ENCODE measurements at regions not wholly inside any gene's neighbourhood (a gene's known extent, or its start where the extent isn't known, plus 50 kb on each side); places are given as distances from the start of the nearest gene placed in this dataset.
A peak's percentile ranks its signal among the peaks of the same experiment; 100 is the strongest.

GRCh38 chr12:11446372-11446771, 51.0 kb upstream of the PRB2 start:
- TF ChIP-seq CREB1 (CRISPR knock-in tag; IDR thresholded peaks at IDR 0.05; ENCODE audit: low read depth) (no peak), EZH2phosphoT487 (IDR thresholded peaks at IDR 0.05; ENCODE audit: unreplicated experiment) (no peak), NANOG (IDR thresholded peaks at IDR 0.05; ENCODE audit: borderline replicate concordance) (no peak), ZNF114 (CRISPR knock-in tag; IDR thresholded peaks at IDR 0.05) (no peak), ETS1 (IDR thresholded peaks at IDR 0.05) (no peak)
- Histone ChIP-seq H3K4me1 (ENCODE audit: insufficient read depth) (no peaks in the 10 kb centered on the region), H3K9me2 (ENCODE audit: insufficient read depth) (peaks cover 14% of the 10 kb centered on the region), H3K36me3 (ENCODE audit: insufficient read depth) (no peaks in the 10 kb centered on the region), H3F3A (replicated peaks; ENCODE audit: low read depth) (no peaks in the 10 kb centered on the region), H4K20me1 (replicated peaks; ENCODE audit: insufficient read depth) (no peaks in the 10 kb centered on the region), H3K27ac (ENCODE audit: low read depth) (no peak overlapping the region), H3K4me2 (no peak overlapping the region), H3K4me3 (no peak overlapping the region), H3K27me3 (ENCODE audit: insufficient read depth) (no peaks in the 10 kb centered on the region), H2AFZ (no peak overlapping the region), H3K79me2 (replicated peaks; ENCODE audit: insufficient read depth) (no peaks in the 10 kb centered on the region)
- Mint-ChIP-seq H3K4me1 (no peaks in the 10 kb centered on the region; the same call in 2 of the 3 replicates), H3K9me3 (no peaks in the 10 kb centered on the region), H3K27me3 (ENCODE audit: insufficient read depth, low read depth, poor library complexity) (no peaks in the 10 kb centered on the region), H3K27ac (no peak overlapping the region), H3K36me3 (ENCODE audit: low read depth) (no peaks in the 10 kb centered on the region), H3K4me3 (no peak overlapping the region)
- ATAC-seq (no peak), DNase-seq (ENCODE audit: low spot score) (no peak)

- TF ChIP-seq CREB1 (CRISPR knock-in tag; IDR thresholded peaks at IDR 0.05; ENCODE audit: low read depth) = no peak
Observed at GRCh38 chr12:11457996-11458645, 62.8 kb upstream of the PRB2 start.

GRCh38 chr12:11460343-11461023, 65.1 kb upstream of the PRB2 start:
- Histone ChIP-seq H2AFZ (no peak overlapping the region), H3K4me2 (peak overlapping the region; percentile 9; the same call in 1 of the 2 replicates)
- peak overlapping the region; percentile 20; the same call in 1 of the 2 replicates for H3K27ac Mint-ChIP-seq

More at GRCh38 chr12:11457996-11458645, 62.8 kb upstream of the PRB2 start:
- peaks cover 14% of the 10 kb centered on the region for H3K9me2 ChIP-seq (ENCODE audit: insufficient read depth)
- H3K27ac ChIP-seq (ENCODE audit: low read depth) = no peak overlapping the region
- no peak for ATAC-seq
- Mint-ChIP-seq H3K36me3 (ENCODE audit: low read depth) (peaks cover 5% of the 10 kb centered on the region; the same call in 2 of the 3 replicates), H3K4me1 (peaks cover 24% of the 10 kb centered on the region), H3K27me3 (ENCODE audit: insufficient read depth, low read depth, poor library complexity) (peaks cover 2% of the 10 kb centered on the region), H3K27ac (no peak overlapping the region), H3K9me3 (peaks cover 4% of the 10 kb centered on the region; the same call in 2 of the 3 replicates), H3K4me3 (no peak overlapping the region)
- H3F3A ChIP-seq (replicated peaks; ENCODE audit: low read depth) = no peaks in the 10 kb centered on the region
- H3K79me2 ChIP-seq (replicated peaks; ENCODE audit: insufficient read depth) = no peaks in the 10 kb centered on the region
- no peak overlapping the region for H2AFZ ChIP-seq
- H3K27me3 ChIP-seq (ENCODE audit: insufficient read depth) = no peaks in the 10 kb centered on the region
- no peak for DNase-seq (ENCODE audit: low spot score)
- no peak overlapping the region for H3K4me3 ChIP-seq
- no peaks in the 10 kb centered on the region; the same call in 1 of the 2 replicates for H3K36me3 ChIP-seq (ENCODE audit: insufficient read depth)
- no peak overlapping the region for H3K4me2 ChIP-seq
- no peaks in the 10 kb centered on the region for H4K20me1 ChIP-seq (replicated peaks; ENCODE audit: insufficient read depth)
- peaks cover 31% of the 10 kb centered on the region for H3K4me1 ChIP-seq (ENCODE audit: insufficient read depth)

More at GRCh38 chr12:11460343-11461023, 65.1 kb upstream of the PRB2 start:
- Mint-ChIP-seq H3K9me3 (peaks cover 6% of the 10 kb centered on the region; the same call in 2 of the 3 replicates), H3K4me3 (no peak overlapping the region), H3K27me3 (ENCODE audit: insufficient read depth, low read depth, poor library complexity) (peaks cover 7% of the 10 kb centered on the region), H3K4me1 (peaks cover 20% of the 10 kb centered on the region), H3K36me3 (ENCODE audit: low read depth) (peaks cover 8% of the 10 kb centered on the region)
- DNase-seq (ENCODE audit: low spot score) (peak; percentile 13), ATAC-seq (peak; percentile 55)
- Histone ChIP-seq H3K9me2 (ENCODE audit: insufficient read depth) (peaks cover 10% of the 10 kb centered on the region; the same call in 1 of the 2 replicates), H3K4me3 (no peak overlapping the region), H4K20me1 (replicated peaks; ENCODE audit: insufficient read depth) (no peaks in the 10 kb centered on the region), H3K79me2 (replicated peaks; ENCODE audit: insufficient read depth) (no peaks in the 10 kb centered on the region), H3K27ac (ENCODE audit: low read depth) (peak overlapping the region; percentile 70; the same call in 1 of the 2 replicates), H3F3A (replicated peaks; ENCODE audit: low read depth) (no peaks in the 10 kb centered on the region), H3K36me3 (ENCODE audit: insufficient read depth) (no peaks in the 10 kb centered on the region; the same call in 1 of the 2 replicates), H3K4me1 (ENCODE audit: insufficient read depth) (peaks cover 25% of the 10 kb centered on the region), H3K27me3 (ENCODE audit: insufficient read depth) (no peaks in the 10 kb centered on the region)
- TF ChIP-seq CREB1 (CRISPR knock-in tag; IDR thresholded peaks at IDR 0.05; ENCODE audit: low read depth) (no peak), CTCF (conservative IDR thresholded peaks at IDR 0.05; ENCODE audit: low read depth in 2 of 2) (no peak), REST (IDR thresholded peaks at IDR 0.05; ENCODE audit: unreplicated experiment) (no peak), EZH2phosphoT487 (IDR thresholded peaks at IDR 0.05; ENCODE audit: unreplicated experiment) (no peak), EZH2 (IDR thresholded peaks at IDR 0.05; ENCODE audit: low read depth, unreplicated experiment) (no peak), POLR2AphosphoS5 (IDR thresholded peaks at IDR 0.05; ENCODE audit: low read depth) (no peak), ETS1 (IDR thresholded peaks at IDR 0.05) (no peak), ZNF114 (CRISPR knock-in tag; IDR thresholded peaks at IDR 0.05) (no peak)
